ENCODE measurements at regions not wholly inside any gene's neighbourhood (a gene's known extent, or its start where the extent isn't known, plus 50 kb on each side); places are given as distances from the start of the nearest gene placed in this dataset.

DNA sequence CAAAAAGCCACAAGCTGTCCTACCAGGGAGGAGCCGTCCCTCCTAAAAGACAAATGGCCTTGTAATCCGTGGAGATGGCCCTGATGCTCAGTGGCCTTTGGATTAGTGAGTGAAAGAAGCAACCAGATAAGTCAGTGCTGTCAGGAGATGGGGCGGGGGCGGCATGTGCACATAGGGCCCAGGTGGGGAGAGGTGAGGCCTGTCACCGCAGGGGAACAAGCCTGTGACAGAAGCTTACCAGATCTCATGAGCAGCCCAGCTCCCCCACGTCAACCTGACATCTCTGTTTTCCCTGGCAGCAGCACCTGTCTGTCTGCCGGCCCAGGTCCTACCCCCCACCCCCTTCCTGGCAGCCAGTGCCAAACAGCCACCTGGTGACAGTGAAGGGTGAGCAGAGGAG, 162.6 kb downstream of the BUD13 start:
- TF ChIP-seq, protein P1, sequence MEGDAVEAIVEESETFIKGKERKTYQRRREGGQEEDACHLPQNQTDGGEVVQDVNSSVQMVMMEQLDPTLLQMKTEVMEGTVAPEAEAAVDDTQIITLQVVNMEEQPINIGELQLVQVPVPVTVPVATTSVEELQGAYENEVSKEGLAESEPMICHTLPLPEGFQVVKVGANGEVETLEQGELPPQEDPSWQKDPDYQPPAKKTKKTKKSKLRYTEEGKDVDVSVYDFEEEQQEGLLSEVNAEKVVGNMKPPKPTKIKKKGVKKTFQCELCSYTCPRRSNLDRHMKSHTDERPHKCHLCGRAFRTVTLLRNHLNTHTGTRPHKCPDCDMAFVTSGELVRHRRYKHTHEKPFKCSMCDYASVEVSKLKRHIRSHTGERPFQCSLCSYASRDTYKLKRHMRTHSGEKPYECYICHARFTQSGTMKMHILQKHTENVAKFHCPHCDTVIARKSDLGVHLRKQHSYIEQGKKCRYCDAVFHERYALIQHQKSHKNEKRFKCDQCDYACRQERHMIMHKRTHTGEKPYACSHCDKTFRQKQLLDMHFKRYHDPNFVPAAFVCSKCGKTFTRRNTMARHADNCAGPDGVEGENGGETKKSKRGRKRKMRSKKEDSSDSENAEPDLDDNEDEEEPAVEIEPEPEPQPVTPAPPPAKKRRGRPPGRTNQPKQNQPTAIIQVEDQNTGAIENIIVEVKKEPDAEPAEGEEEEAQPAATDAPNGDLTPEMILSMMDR (IDR thresholded peaks at IDR 0.05) = no peak
- TF ChIP-seq POLR2AphosphoS5 (IDR thresholded peaks at IDR 0.05; ENCODE audit: insufficient read depth in 1 of 2, low read depth in 1 of 2) = no peak
